A673 (cell line): ENCODE measurements at regions not wholly inside any gene's neighbourhood (a gene's known extent, or its start where the extent isn't known, plus 50 kb on each side); places are given as distances from the start of the nearest gene placed in this dataset.

ENCODE experiments used
- BruUV-seq: library from RNA; stranded (reverse); fragments of 400-500 nt; replicated peaks from 2 replicates; lab custom pipeline; 2021; lab: Mats Ljungman, UMichigan
- CTCF ChIA-PET: fragments of 300-600 bp; sonication (Branson Sonifier 250); formaldehyde crosslinking; loops from one replicate; lab custom pipeline; 2022; ENCODE audit warnings: antibody characterized with exemption; lab: Charles Lee
- POLR2A ChIA-PET: fragments of 300-600 bp; sonication (Branson Sonifier 250); formaldehyde crosslinking; loops from one replicate; lab custom pipeline; 2022; ENCODE audit warnings: antibody characterized with exemption; ENCODE audit not compliant: low non-redundant PET; lab: Charles Lee
- DNase-seq: peaks from one replicate; pipeline ENCODE4 v3.0.0-alpha.2; 2015; ENCODE audit warnings: low spot score
- H3K27ac ChIP-seq: fragments of 200-600 bp; sonication (generic); 2 replicates; pipeline ENCODE4 v1.5.1; 2016; ENCODE audit warnings: mixed run types, low read depth, mild to moderate bottlenecking, mixed read lengths, antibody characterized with exemption, low read length; ENCODE audit not compliant: poor library complexity, severe bottlenecking
- H3K27me3 ChIP-seq: fragments of 200-600 bp; sonication (generic); replicated peaks from 2 replicates; pipeline ENCODE4 v1.6.1; 2017; ENCODE audit warnings: mixed run types, low read depth, mild to moderate bottlenecking, mixed read lengths, antibody characterized with exemption, low read length; ENCODE audit not compliant: insufficient read depth, poor library complexity
- H3K36me3 ChIP-seq: fragments of 200-600 bp; sonication (generic); 2 replicates; pipeline ENCODE4 v1.6.1; 2016; ENCODE audit warnings: mixed run types, mild to moderate bottlenecking, mixed read lengths, antibody characterized with exemption, low read length; ENCODE audit not compliant: insufficient read depth, poor library complexity, severe bottlenecking
- H3K4me1 ChIP-seq: fragments of 200-600 bp; sonication (generic); 2 replicates; pipeline ENCODE4 v1.6.1; 2017; ENCODE audit warnings: mixed run types, mild to moderate bottlenecking, mixed read lengths, antibody characterized with exemption, low read length; ENCODE audit not compliant: insufficient read depth, poor library complexity, severe bottlenecking
- H3K4me3 ChIP-seq: fragments of 200-600 bp; sonication (generic); 2 replicates; pipeline ENCODE4 v1.5.1; 2016; ENCODE audit warnings: low read depth, mixed run types, mild to moderate bottlenecking, mixed read lengths, low read length; ENCODE audit not compliant: poor library complexity, severe bottlenecking
- H3K9me3 ChIP-seq: fragments of 200-600 bp; sonication (generic); 2 replicates; pipeline ENCODE4 v1.6.1; 2016; ENCODE audit warnings: mixed run types, low read depth, mild to moderate bottlenecking, mixed read lengths, antibody characterized with exemption, low read length; ENCODE audit not compliant: poor library complexity, severe bottlenecking
- CTCF ChIP-seq: fragments of 300-800, 200-600 bp; sonication (generic); conservative IDR thresholded peaks from 2 replicates; pipeline ENCODE4 v1.5.1; 2017; ENCODE audit warnings: low read depth, mild to moderate bottlenecking, antibody characterized with exemption, low read length, moderate library complexity, mixed read lengths
- EZH2 ChIP-seq: fragments of 200-600 bp; sonication (generic); IDR thresholded peaks from 2 replicates; pipeline ENCODE4 v1.6.1; 2017; ENCODE audit warnings: borderline replicate concordance, low read depth, mild to moderate bottlenecking, mixed read lengths, antibody characterized with exemption, low read length; ENCODE audit not compliant: poor library complexity, severe bottlenecking
- intact Hi-C: fragments of 100-400 bp; cut with micrococcal nuclease; formaldehyde crosslinking; loops from one replicate; pipeline ENCODE4 v1.10.0; 2022; ENCODE audit not compliant: unreplicated experiment

DNA sequence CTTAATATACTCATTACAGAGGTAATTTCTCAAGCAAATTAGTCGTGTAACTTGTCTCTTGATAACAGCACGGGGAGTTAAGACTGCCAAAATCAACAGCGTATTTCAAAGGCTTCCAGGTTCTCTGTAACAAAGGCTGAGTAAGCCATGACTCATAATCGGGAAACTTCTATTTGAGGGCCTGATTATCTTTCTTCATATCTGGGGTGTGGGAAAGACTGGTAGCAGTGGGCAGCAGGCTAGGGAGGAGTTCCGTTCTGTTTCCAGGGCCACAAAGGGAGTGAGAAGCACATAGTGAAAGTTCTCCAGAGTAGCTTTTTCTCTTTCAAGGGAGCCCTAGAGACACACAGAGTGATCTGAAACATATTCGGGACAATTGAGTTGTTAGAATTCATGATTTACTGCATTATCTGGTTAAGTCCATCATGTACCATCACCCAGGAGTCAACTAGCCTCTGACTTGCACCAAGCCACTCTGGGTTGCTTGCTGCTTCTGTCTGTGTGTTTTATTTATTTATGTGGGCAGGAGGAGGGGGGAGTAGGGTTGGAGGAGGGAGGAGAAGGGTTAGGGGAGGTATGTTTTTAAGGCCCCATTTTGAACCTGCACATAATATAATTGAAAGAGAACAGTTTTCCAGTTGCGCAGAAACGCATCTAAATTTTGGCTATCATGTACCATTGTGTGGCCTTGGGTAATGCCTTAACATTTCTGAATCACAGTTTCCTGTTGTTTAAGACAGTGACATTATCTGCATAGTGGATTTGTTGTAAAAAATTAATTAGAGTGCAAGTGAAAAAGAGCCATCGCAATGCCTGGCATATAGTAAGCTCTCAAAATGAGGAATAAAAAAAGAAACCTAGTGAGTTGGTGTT, 80.5 kb upstream of the ITPRID2 start:
- CTCF ChIA-PET = no interaction called here
- peak overlapping the region; percentile 73 for H3K27ac ChIP-seq
- TF ChIP-seq EZH2 (no peak), CTCF (no peak)
- BruUV-seq = no TSS peak
- POLR2A ChIA-PET = interaction anchor here (0.7 kb wide), 1 partner anchor 1169 kb away, joined by 3 read pairs; no protein-coding TSS in a partner anchor
- H3K9me3 ChIP-seq = no peaks in the 10 kb centered on the region
- no peaks in the 10 kb centered on the region for H3K27me3 ChIP-seq
- H3K4me1 ChIP-seq = peaks cover 41% of the 10 kb centered on the region
- no peaks in the 10 kb centered on the region for H3K36me3 ChIP-seq
- H3K4me3 ChIP-seq = peak overlapping the region; percentile 4
- DNase-seq = peak; percentile 84
- intact Hi-C loops = no loop called here

DNA sequence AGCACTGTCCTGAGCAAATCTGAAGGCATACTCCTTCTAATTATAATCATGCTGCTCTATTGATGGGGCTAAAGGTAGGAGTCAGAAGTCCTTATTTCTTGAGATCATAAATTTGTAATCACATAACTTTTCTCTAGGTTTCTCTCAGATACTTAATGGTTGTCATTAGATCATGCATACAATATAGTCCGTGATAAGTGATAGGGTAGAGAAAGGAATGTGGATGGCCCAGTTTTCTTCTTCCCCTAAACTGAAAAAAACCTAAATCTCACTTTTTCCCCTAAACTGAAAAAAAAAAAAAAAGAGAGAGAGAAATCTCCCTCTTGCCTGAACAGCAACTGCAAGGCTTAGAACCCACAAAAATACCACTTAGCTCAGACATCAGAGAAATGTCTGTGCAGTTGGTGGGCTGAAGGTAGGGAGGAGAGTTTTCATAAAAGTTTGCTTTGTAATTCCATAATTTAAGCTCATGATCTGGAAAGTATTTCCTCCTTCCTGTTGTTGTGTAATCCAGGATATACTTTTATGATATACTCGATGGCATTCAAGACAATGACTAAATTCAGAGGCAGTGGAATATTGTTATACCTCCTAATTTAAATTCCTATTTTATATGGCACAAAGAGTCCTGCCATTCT, 79.3 kb upstream of the ITPRID2 start:
- intact Hi-C loops = no loop called here
- H3K36me3 ChIP-seq = no peaks in the 10 kb centered on the region
- peak; percentile 61 for DNase-seq
- no peak overlapping the region for H3K4me3 ChIP-seq
- H3K4me1 ChIP-seq = peaks cover 41% of the 10 kb centered on the region
- TF ChIP-seq EZH2 (no peak), CTCF (no peak)
- CTCF ChIA-PET = interaction anchor here (0.6 kb wide), 1 partner anchor 41 kb away, joined by 5 read pairs; no protein-coding TSS in a partner anchor
- no peaks in the 10 kb centered on the region for H3K27me3 ChIP-seq
- POLR2A ChIA-PET = interaction anchor here (0.6 to 0.7 kb wide), 2 partner anchors 65 to 94 kb away, joined by 4 to 6 read pairs; no protein-coding TSS in a partner anchor
- no peaks in the 10 kb centered on the region for H3K9me3 ChIP-seq
- no TSS peak for BruUV-seq
- H3K27ac ChIP-seq = peak overlapping the region; percentile 73

DNA sequence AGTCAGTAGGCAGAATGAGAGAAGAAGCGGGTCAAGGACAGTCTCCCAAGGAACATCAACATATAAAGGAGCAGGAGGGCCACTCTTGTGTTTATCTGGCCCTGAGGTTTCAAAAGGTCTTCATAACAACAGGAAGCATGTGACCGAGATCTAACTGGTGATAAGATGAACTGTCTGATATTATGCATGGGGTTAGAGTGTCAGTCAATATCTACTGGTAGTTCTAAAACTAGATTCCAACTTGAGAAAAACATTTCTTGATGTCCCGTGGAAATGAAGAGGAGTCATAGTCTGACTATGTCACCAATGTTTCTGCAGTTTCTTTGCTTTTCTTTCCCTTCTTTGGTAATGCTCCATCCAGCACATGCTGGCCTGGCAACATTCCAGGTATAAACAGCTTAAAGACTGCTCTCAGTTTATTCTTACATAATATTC, 77.5 kb upstream of the ITPRID2 start:
- Histone ChIP-seq H3K4me1 (peaks cover 54% of the 10 kb centered on the region), H3K27me3 (no peaks in the 10 kb centered on the region), H3K9me3 (no peaks in the 10 kb centered on the region), H3K4me3 (no peak overlapping the region), H3K36me3 (no peaks in the 10 kb centered on the region), H3K27ac (no peak overlapping the region)
- ChIA-PET POLR2A (no interaction called here), CTCF (no interaction called here)
- intact Hi-C loops = no loop called here
- DNase-seq = peak; percentile 39
- no peak for TF ChIP-seq CTCF
- TF ChIP-seq EZH2 = no peak
- BruUV-seq = no TSS peak
